GM12878 (cell line): ENCODE measurements at regions not wholly inside any gene's neighbourhood (a gene's known extent, or its start where the extent isn't known, plus 50 kb on each side); places are given as distances from the start of the nearest gene placed in this dataset.

Source experiments
- ATAC-seq: fragments of 200-7000 bp; cut with Tn5 transposase; 3 replicates; pipeline ENCODE4 v1.9.1; 2020; ENCODE audit warnings: mild to moderate bottlenecking, moderate library complexity
- BruUV-seq: library from RNA; stranded (reverse); fragments of 400-500 nt; replicated peaks from 2 replicates; lab custom pipeline; 2021; lab: Mats Ljungman, UMichigan
- CTCF ChIA-PET: fragments of 300-600 bp; sonication (Branson Sonifier 250); formaldehyde crosslinking; extraction: SDS; loops from one replicate; lab custom pipeline; 2021; ENCODE audit warnings: inconsistent platforms; lab: Yijun Ruan, JAX
- POLR2A ChIA-PET: fragments of 350-600 bp; formaldehyde crosslinking; extraction: SDS; loops from one replicate; lab custom pipeline; 2021; ENCODE audit warnings: inconsistent platforms; lab: Charles Lee
- RAD21 ChIA-PET: fragments of 300-600 bp; sonication (Branson Sonifier 250); formaldehyde crosslinking; loops from one replicate; lab custom pipeline; 2023; ENCODE audit warnings: antibody characterized with exemption; ENCODE audit not compliant: unreplicated experiment; lab: Charles Lee
- SMC1A ChIA-PET: fragments of 300-600 bp; sonication (Branson Sonifier 250); formaldehyde crosslinking; loops from one replicate; lab custom pipeline; 2023; ENCODE audit not compliant: unreplicated experiment, uncharacterized antibody; lab: Charles Lee
- DNase-seq: peaks from one replicate; pipeline ENCODE4 v3.0.0-alpha.2; 2011; ENCODE audit warnings: low read depth, low spot score
- FAIRE-seq: peaks from 3 replicates; lab custom pipeline; 2011; peaks lifted over from hg19 to GRCh38; lab: Jason Lieb, UNC
- H2AFZ ChIP-seq: 2 replicates; pipeline ENCODE4 v1.6.0; 2011; ENCODE audit warnings: low read depth, low read length, control low read depth; ENCODE audit not compliant: control insufficient read depth
- H3K27ac ChIP-seq: 2 replicates; pipeline ENCODE4 v1.5.1; 2011; ENCODE audit warnings: control low read depth; ENCODE audit not compliant: control insufficient read depth, insufficient read depth
- H3K27me3 ChIP-seq, 2 experiments: replicated peaks in 1 of 2; 2 replicates each; pipeline versions ENCODE4 v1.6.0 to v1.6.1; 2011; ENCODE audit warnings: low read length in 1 of 2; ENCODE audit not compliant: control insufficient read depth in 2 of 2, insufficient read depth in 2 of 2
- H3K36me3 ChIP-seq, 2 experiments: 2 replicates each; pipeline ENCODE4 v1.5.1; 2011; ENCODE audit warnings: low read length in 1 of 2; ENCODE audit not compliant: control insufficient read depth in 2 of 2, insufficient read depth in 2 of 2
- H3K4me1 ChIP-seq: 2 replicates; pipeline ENCODE4 v1.6.1; 2011; ENCODE audit warnings: mild to moderate bottlenecking, low read length, moderate library complexity, mixed read lengths; ENCODE audit not compliant: control insufficient read depth, insufficient read depth
- H3K4me2 ChIP-seq: 2 replicates; pipeline ENCODE4 v1.6.0; 2011; ENCODE audit warnings: control low read depth; ENCODE audit not compliant: control insufficient read depth, insufficient read depth
- H3K4me3 ChIP-seq: fragments of 200-600 bp; sonication (generic); 2 replicates; pipeline ENCODE4 v1.5.1; 2016
- H3K79me2 ChIP-seq: 2 replicates; pipeline ENCODE4 v1.6.0; 2011; ENCODE audit warnings: low read length; ENCODE audit not compliant: control insufficient read depth, insufficient read depth
- H3K9ac ChIP-seq: 2 replicates; pipeline ENCODE4 v1.8.0; 2011; ENCODE audit warnings: low read length, control low read depth, mixed read lengths; ENCODE audit not compliant: control insufficient read depth, insufficient read depth
- H3K9me3 ChIP-seq: replicated peaks from 3 replicates; pipeline ENCODE4 v1.5.1; 2011; ENCODE audit warnings: mild to moderate bottlenecking, low read length; ENCODE audit not compliant: control insufficient read depth, insufficient read depth
- H4K20me1 ChIP-seq: 2 replicates; pipeline ENCODE4 v1.6.0; 2011; ENCODE audit not compliant: control insufficient read depth, insufficient read depth
- BHLHE40 ChIP-seq, 2 experiments: fragments of 450-650 bp in 1 of 2; IDR thresholded peaks; 2 replicates each; pipeline ENCODE4 v1.6.1; 2011 to 2017; ENCODE audit warnings: low read depth in 2 of 2, borderline replicate concordance in 1 of 2, improper control_type of control experiment in 1 of 2, low read length in 1 of 2, mild to moderate bottlenecking in 1 of 2
- HSF1 ChIP-seq: fragments of 150-350 bp; IDR thresholded peaks from 2 replicates; pipeline ENCODE4 v1.6.1; 2014; ENCODE audit warnings: mild to moderate bottlenecking, low read depth, low read length
- POLR2AphosphoS5 ChIP-seq: IDR thresholded peaks from 2 replicates; pipeline ENCODE4 v1.6.1; 2011; ENCODE audit warnings: mild to moderate bottlenecking, low read length, inconsistent platforms
- RAD51 ChIP-seq: fragments of 450-650 bp; IDR thresholded peaks from 2 replicates; pipeline ENCODE4 v1.6.1; 2016; ENCODE audit warnings: moderate library complexity, mild to moderate bottlenecking, inconsistent platforms
- YBX1 ChIP-seq: fragments of 450-650 bp; IDR thresholded peaks from 2 replicates; pipeline ENCODE4 v1.6.1; 2016; ENCODE audit warnings: antibody characterized with exemption
- ZNF622 ChIP-seq: fragments of 450-650 bp; IDR thresholded peaks from 2 replicates; pipeline ENCODE4 v1.6.1; 2017; ENCODE audit warnings: mild to moderate bottlenecking, inconsistent platforms
- WGBS: methylation state at CpG from one replicate; pipeline ENCODE4 v1.1.6; 2016; ENCODE audit warnings: low lambda C conversion rate; ENCODE audit not compliant: insufficient replicate concordance, insufficient coverage; ENCODE audit errors: missing lambda C conversion rate; 5-methylcytosine and 5-hydroxymethylcytosine counted together
- in situ Hi-C: fragments of 300-500 bp; cut with MboI; formaldehyde crosslinking; loops from 9 replicates; pipeline ENCODE4 v1.14.3; 2018; ENCODE audit warnings: mixed read lengths
- intact Hi-C: fragments of 100-400 bp; cut with micrococcal nuclease; formaldehyde crosslinking; loops from one replicate; pipeline ENCODE4 v1.14.2; 2022; ENCODE audit not compliant: unreplicated experiment

- RAD21 ChIA-PET: interaction anchor here (0.8 to 1.3 kb wide), 2 partner anchors 63 to 954 kb away, joined by 3 to 4 read pairs; no protein-coding TSS in a partner anchor
- peak overlapping the region; percentile 61 for H3K9ac ChIP-seq
- no peaks in the 10 kb centered on the region; a peak in 1 of 4 replicates for H3K36me3 ChIP-seq
- DNase-seq: no peak
- H3K79me2 ChIP-seq: peaks cover 2% of the 10 kb centered on the region
- peaks cover 17% of the 10 kb centered on the region for H3K9me3 ChIP-seq
- 44% methylated on average over 7 of the region's 7 CpGs for whole genome bisulfite sequencing
- H3K4me3 ChIP-seq: peak overlapping the region; percentile 52; the same call in 1 of the 2 replicates
- peak overlapping the region; percentile 84 for H2AFZ ChIP-seq
- TF ChIP-seq ZNF622: no peak
- peak; percentile 66 to 67; a peak in 3 of 4 replicates for TF ChIP-seq BHLHE40 (IDR thresholded peaks at IDR 0.05; ENCODE audit: borderline replicate concordance in 1 of 2, low read depth in 2 of 2, low read length in 1 of 2)
- TF ChIP-seq YBX1: no peak
- H3K27me3 ChIP-seq: no peaks in the 10 kb centered on the region
- H3K4me1 ChIP-seq: peaks cover 35% of the 10 kb centered on the region
- peak overlapping the region; percentile 95 for H3K4me2 ChIP-seq
- in situ Hi-C loops (no loop called here), intact Hi-C loops (loop anchor here (2.0 to 10.0 kb wide), 3 partner anchors 110 to 972 kb away; no protein-coding TSS in a partner anchor)
- SMC1A ChIA-PET: interaction anchor here (0.7 to 1.6 kb wide), 3 partner anchors 22 to 987 kb away, joined by 3 to 4 read pairs (median 4); no protein-coding TSS in a partner anchor
- no peak for ATAC-seq
- FAIRE-seq: no peak
- H3K27ac ChIP-seq: peak overlapping the region; percentile 92
- CTCF ChIA-PET: interaction anchor here (1.0 kb wide), 1 partner anchor 1000 kb away, joined by 3 read pairs; no protein-coding TSS in a partner anchor
- POLR2A ChIA-PET: interaction anchor here (0.6 to 1.1 kb wide), 3 partner anchors 53 to 911 kb away, joined by 3 read pairs; no protein-coding TSS in a partner anchor
- no peaks in the 10 kb centered on the region for H4K20me1 ChIP-seq
- TSS peak; percentile 94 for BruUV-seq
Observed at GRCh38 chr10:31706464-31707092, 222.1 kb downstream of the ARHGAP12 start.

- SMC1A ChIA-PET: interaction anchor here (0.6 kb wide), 1 partner anchor 112 kb away, joined by 3 read pairs; no protein-coding TSS in a partner anchor
- FAIRE-seq (no peak), DNase-seq (no peak), ATAC-seq (no peak)
- Histone ChIP-seq H4K20me1 (no peaks in the 10 kb centered on the region), H3K9ac (no peak overlapping the region), H3K27me3 (no peaks in the 10 kb centered on the region), H3K9me3 (peaks cover 10% of the 10 kb centered on the region), H3K4me3 (no peak overlapping the region), H3K4me1 (peaks cover 41% of the 10 kb centered on the region), H3K4me2 (no peak overlapping the region), H3K27ac (no peak overlapping the region), H3K79me2 (peaks cover 2% of the 10 kb centered on the region), H2AFZ (no peak overlapping the region), H3K36me3 (no peaks in the 10 kb centered on the region; a peak in 1 of 4 replicates)
- in situ Hi-C loops (no loop called here), intact Hi-C loops (loop anchor here (5.0 to 10.0 kb wide), 2 partner anchors 383 to 970 kb away; no protein-coding TSS in a partner anchor)
- RAD21 ChIA-PET: no interaction called here
- CTCF ChIA-PET: no interaction called here
- BruUV-seq: no TSS peak
- TF ChIP-seq POLR2AphosphoS5 (0 out of 2 replicates have a peak, but pooled peaks have one; percentile 24), RAD51 (0 out of 2 replicates have a peak, but pooled peaks have one; percentile 11), HSF1 (no peak), YBX1 (no peak)
- WGBS: 100% methylated on average over 3 of the region's 3 CpGs
- POLR2A ChIA-PET: no interaction called here
Observed at GRCh38 chr10:31705136-31705535, 223.5 kb downstream of the ARHGAP12 start.
